Esophagus muscularis mucosa (tissue), 3 donors: ENCODE measurements at regions not wholly inside any gene's neighbourhood (a gene's known extent, or its start where the extent isn't known, plus 50 kb on each side); places are given as distances from the start of the nearest gene placed in this dataset.

ENCODE experiments used
- POLR2A ChIP-seq: fragments of 450-650 bp; IDR thresholded peaks from one replicate; pipeline ENCODE4 v1.6.1; 2017; ENCODE audit warnings: antibody characterized with exemption, moderate library complexity, mild to moderate bottlenecking, low read depth
- POLR2AphosphoS5 ChIP-seq, 2 donors: sonication (generic); formaldehyde crosslinking; IDR thresholded peaks; one replicate each; pipeline ENCODE4 v1.6.1; 2017; ENCODE audit warnings: antibody characterized with exemption in 2 of 2
- TF ChIP-seq, protein P1 (sequence below), 3 experiments: fragments of 200-600 bp in 2 of 3; fragments of 450-650 bp in 1 of 3; sonication (generic) in 2 of 3; IDR thresholded peaks; one replicate each; pipeline ENCODE4 v1.5.1; 2017 to 2019; ENCODE audit warnings: antibody characterized with exemption in 3 of 3, mild to moderate bottlenecking in 2 of 3, moderate library complexity in 1 of 3

DNA sequence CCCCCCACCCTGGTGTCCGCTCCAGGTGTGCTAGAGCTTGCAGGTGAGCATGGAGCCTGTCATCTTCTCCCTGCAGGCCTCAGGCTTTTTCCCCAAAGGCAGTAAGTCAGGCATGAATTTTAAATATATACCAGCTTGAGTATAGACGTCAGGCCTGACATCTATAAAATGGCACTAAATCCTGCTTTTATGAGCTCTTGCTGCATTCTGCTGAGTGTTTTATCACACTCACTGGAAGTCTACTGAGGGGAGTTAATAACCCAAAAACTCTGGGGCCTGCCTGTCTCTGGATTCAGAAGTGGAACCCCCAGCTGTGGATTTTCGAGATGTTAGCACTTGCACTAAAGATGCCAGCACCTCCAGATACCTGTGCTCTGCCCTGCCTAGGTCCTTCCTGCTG is 133.4 kb upstream of the TOP1 start:
- TF ChIP-seq POLR2A (no peak), POLR2AphosphoS5 (IDR thresholded peaks at IDR 0.05) (no peak)
- TF ChIP-seq, protein P1, sequence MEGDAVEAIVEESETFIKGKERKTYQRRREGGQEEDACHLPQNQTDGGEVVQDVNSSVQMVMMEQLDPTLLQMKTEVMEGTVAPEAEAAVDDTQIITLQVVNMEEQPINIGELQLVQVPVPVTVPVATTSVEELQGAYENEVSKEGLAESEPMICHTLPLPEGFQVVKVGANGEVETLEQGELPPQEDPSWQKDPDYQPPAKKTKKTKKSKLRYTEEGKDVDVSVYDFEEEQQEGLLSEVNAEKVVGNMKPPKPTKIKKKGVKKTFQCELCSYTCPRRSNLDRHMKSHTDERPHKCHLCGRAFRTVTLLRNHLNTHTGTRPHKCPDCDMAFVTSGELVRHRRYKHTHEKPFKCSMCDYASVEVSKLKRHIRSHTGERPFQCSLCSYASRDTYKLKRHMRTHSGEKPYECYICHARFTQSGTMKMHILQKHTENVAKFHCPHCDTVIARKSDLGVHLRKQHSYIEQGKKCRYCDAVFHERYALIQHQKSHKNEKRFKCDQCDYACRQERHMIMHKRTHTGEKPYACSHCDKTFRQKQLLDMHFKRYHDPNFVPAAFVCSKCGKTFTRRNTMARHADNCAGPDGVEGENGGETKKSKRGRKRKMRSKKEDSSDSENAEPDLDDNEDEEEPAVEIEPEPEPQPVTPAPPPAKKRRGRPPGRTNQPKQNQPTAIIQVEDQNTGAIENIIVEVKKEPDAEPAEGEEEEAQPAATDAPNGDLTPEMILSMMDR (IDR thresholded peaks at IDR 0.05), result no peak
